ENCODE measurements at regions not wholly inside any gene's neighbourhood (a gene's known extent, or its start where the extent isn't known, plus 50 kb on each side); places are given as distances from the start of the nearest gene placed in this dataset.

DNA sequence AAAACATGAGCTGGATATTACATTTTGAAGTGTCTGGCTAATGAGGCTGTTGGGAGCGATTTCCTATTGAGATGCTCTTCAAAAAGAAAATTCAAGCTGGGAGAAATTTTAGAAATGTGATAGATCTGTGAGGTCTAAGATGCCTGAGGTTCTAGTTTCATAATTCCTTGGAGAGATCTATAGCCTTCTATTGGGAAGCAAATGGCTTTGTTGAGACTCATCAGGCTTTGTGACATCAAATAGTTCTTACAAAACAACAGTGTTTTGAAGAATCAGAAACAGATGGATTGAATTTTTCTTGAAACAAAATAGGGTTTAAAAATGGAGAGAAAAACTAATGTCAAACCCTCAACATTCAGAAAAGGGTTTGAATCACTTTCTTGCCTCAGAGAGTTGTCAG lies 292.9 kb downstream of the NNT start:
- no peak overlapping the region for H3K14ac ChIP-seq (ENCODE audit: insufficient read depth, low read length)
- DNase-seq, result no peak
- no peak overlapping the region for H2BK20ac ChIP-seq (ENCODE audit: low read depth, low read length, poor library complexity, severe bottlenecking)
- no peak overlapping the region for H3K4me2 ChIP-seq (ENCODE audit: insufficient read depth, insufficient read length, low read length)
- H3K56ac ChIP-seq (ENCODE audit: insufficient read length, low read depth, low read length), result no peak overlapping the region
- Mint-ChIP-seq H3K27ac (no peak overlapping the region), H3K9me3 (no peaks in the 10 kb centered on the region), H3K4me3 (no peak overlapping the region), H3K36me3 (ENCODE audit: insufficient read depth in 1 of 3, low read depth in 3 of 3) (no peaks in the 10 kb centered on the region), H3K4me1 (no peaks in the 10 kb centered on the region), H3K27me3 (ENCODE audit: low read depth) (no peaks in the 10 kb centered on the region)
- no peaks in the 10 kb centered on the region for H3K23me2 ChIP-seq (ENCODE audit: insufficient read length, low read depth, low read length, poor library complexity, severe bottlenecking)
- H2AK5ac ChIP-seq (ENCODE audit: insufficient read length, low read length), result no peak overlapping the region
- no peaks in the 10 kb centered on the region for H3K9me3 ChIP-seq (ENCODE audit: control insufficient read depth, low read depth, low read length)
- no peak overlapping the region for H3T11ph ChIP-seq (ENCODE audit: low read length)
- no peak overlapping the region for H4K8ac ChIP-seq (replicated peaks; ENCODE audit: insufficient read length, low read depth, low read length)
- H3K79me1 ChIP-seq (ENCODE audit: insufficient read depth, low read depth, low read length, poor library complexity, severe bottlenecking), result no peaks in the 10 kb centered on the region
- H4K5ac ChIP-seq (ENCODE audit: insufficient read length, low read depth, low read length), result no peak overlapping the region
- H3K27ac ChIP-seq (ENCODE audit: insufficient read length, low read depth, low read length), result no peak overlapping the region
- H4K91ac ChIP-seq (ENCODE audit: insufficient read length, low read depth, low read length), result no peak overlapping the region
- no peak overlapping the region for H3K23ac ChIP-seq (ENCODE audit: insufficient read length, low read depth, low read length)
- no peak overlapping the region for H2BK12ac ChIP-seq (ENCODE audit: insufficient read length, low read depth, low read length)
- WGBS (ENCODE audit: extremely low coverage, insufficient read length, low lambda C conversion rate), result no CpG with 5 or more reads among the region's 1 CpG
- H2AFZ ChIP-seq (ENCODE audit: low read length), result no peak overlapping the region
- no peak overlapping the region for H2BK120ac ChIP-seq (ENCODE audit: low read depth, low read length, poor library complexity, severe bottlenecking)
- no peak overlapping the region for H3K9ac ChIP-seq (ENCODE audit: extremely low read depth, insufficient read length, low read length)
- no peaks in the 10 kb centered on the region for H3K79me2 ChIP-seq (ENCODE audit: insufficient read depth, low read length)
- H3K4ac ChIP-seq (ENCODE audit: low read depth, low read length), result no peak overlapping the region
- TF ChIP-seq, protein P1, sequence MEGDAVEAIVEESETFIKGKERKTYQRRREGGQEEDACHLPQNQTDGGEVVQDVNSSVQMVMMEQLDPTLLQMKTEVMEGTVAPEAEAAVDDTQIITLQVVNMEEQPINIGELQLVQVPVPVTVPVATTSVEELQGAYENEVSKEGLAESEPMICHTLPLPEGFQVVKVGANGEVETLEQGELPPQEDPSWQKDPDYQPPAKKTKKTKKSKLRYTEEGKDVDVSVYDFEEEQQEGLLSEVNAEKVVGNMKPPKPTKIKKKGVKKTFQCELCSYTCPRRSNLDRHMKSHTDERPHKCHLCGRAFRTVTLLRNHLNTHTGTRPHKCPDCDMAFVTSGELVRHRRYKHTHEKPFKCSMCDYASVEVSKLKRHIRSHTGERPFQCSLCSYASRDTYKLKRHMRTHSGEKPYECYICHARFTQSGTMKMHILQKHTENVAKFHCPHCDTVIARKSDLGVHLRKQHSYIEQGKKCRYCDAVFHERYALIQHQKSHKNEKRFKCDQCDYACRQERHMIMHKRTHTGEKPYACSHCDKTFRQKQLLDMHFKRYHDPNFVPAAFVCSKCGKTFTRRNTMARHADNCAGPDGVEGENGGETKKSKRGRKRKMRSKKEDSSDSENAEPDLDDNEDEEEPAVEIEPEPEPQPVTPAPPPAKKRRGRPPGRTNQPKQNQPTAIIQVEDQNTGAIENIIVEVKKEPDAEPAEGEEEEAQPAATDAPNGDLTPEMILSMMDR (conservative IDR thresholded peaks at IDR 0.05), result no peak
- no peaks in the 10 kb centered on the region for H4K20me1 ChIP-seq (ENCODE audit: control insufficient read depth, insufficient read depth, insufficient read length)
- H3K27me3 ChIP-seq (ENCODE audit: insufficient read depth, low read length), result no peaks in the 10 kb centered on the region
- no peak overlapping the region for H3K18ac ChIP-seq (ENCODE audit: insufficient read length, low read depth, low read length)
- H3K4me1 ChIP-seq (ENCODE audit: insufficient read depth, low read length), result no peaks in the 10 kb centered on the region
- no peak overlapping the region for H2BK15ac ChIP-seq (ENCODE audit: low read depth, low read length)
- no peak overlapping the region for H2BK5ac ChIP-seq (ENCODE audit: insufficient read length, low read length)

Measured in H9 (cell line).